ENCODE measurements at regions not wholly inside any gene's neighbourhood (a gene's known extent, or its start where the extent isn't known, plus 50 kb on each side); places are given as distances from the start of the nearest gene placed in this dataset.

- DNase-seq (ENCODE audit: low spot score in 2 of 2) = no peak
- no peaks in the 10 kb centered on the region for H3K9me3 ChIP-seq
- no peak for TF ChIP-seq EP300 (IDR thresholded peaks at IDR 0.05)
- no peak for TF ChIP-seq POLR2A (IDR thresholded peaks at IDR 0.05)
- TF ChIP-seq CTCF (IDR thresholded peaks at IDR 0.05) = no peak
- no peak for TF ChIP-seq POLR2AphosphoS5 (IDR thresholded peaks at IDR 0.05)
- H3K4me1 ChIP-seq = no peaks in the 10 kb centered on the region
- H3K27me3 ChIP-seq = no peaks in the 10 kb centered on the region
- H3K36me3 ChIP-seq = no peaks in the 10 kb centered on the region
- H3K27ac ChIP-seq = no peak overlapping the region
- no peak overlapping the region for H3K4me3 ChIP-seq
Observed at GRCh38 chr1:118828038-118828437, 160.1 kb downstream of the TBX15 start.

- DNase-seq (ENCODE audit: low spot score in 2 of 2) = no peak
Observed at GRCh38 chr1:118827636-118828035, 160.5 kb downstream of the TBX15 start.

DNA sequence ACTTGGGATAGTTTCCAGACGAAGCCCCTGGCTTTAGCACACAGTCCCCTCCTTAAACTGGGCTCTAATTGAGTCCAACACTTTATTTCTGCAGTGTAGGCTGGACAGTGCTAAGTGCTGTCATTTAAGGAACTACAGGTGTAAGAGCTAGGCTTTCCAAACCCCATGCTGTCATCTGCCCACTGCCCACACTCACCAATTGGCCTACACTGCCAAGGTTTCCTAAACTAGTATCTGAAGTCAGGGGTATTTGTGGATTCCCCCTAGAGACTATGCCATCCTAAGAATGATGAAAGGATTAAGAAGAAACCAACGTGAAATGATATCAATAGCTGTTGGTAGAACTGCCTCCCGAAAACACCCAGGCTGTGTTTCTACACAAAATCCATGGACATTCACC, 160.9 kb downstream of the TBX15 start:
- no peaks in the 10 kb centered on the region for H3K27me3 ChIP-seq
- no peak for DNase-seq (ENCODE audit: low spot score in 2 of 2)
- no peaks in the 10 kb centered on the region for H3K4me1 ChIP-seq
- H3K9me3 ChIP-seq = no peaks in the 10 kb centered on the region
- 74% methylated on average over 3 of the region's 3 CpGs for WGBS
- H3K4me3 ChIP-seq = no peak overlapping the region
- H3K36me3 ChIP-seq = no peaks in the 10 kb centered on the region
- H3K27ac ChIP-seq = no peak overlapping the region
- TF ChIP-seq POLR2AphosphoS5 (IDR thresholded peaks at IDR 0.05) (no peak), EP300 (IDR thresholded peaks at IDR 0.05) (no peak), CTCF (IDR thresholded peaks at IDR 0.05) (no peak), POLR2A (IDR thresholded peaks at IDR 0.05) (no peak)

More at GRCh38 chr1:118827636-118828035, 160.5 kb downstream of the TBX15 start:
- no peak for TF ChIP-seq CTCF (IDR thresholded peaks at IDR 0.05)
- no peak for TF ChIP-seq POLR2A (IDR thresholded peaks at IDR 0.05)
- no peak for TF ChIP-seq POLR2AphosphoS5 (IDR thresholded peaks at IDR 0.05)
- no peak for TF ChIP-seq EP300 (IDR thresholded peaks at IDR 0.05)
- no peaks in the 10 kb centered on the region for H3K4me1 ChIP-seq
- 55% methylated on average over 1 of the region's 1 CpG for WGBS
- H3K4me3 ChIP-seq = no peak overlapping the region
- H3K36me3 ChIP-seq = no peaks in the 10 kb centered on the region
- no peak overlapping the region for H3K27ac ChIP-seq
- no peaks in the 10 kb centered on the region for H3K27me3 ChIP-seq
- no peaks in the 10 kb centered on the region for H3K9me3 ChIP-seq

- Histone ChIP-seq H3K27me3 (no peaks in the 10 kb centered on the region), H3K36me3 (no peaks in the 10 kb centered on the region), H3K4me3 (no peak overlapping the region), H3K27ac (no peak overlapping the region), H3K9me3 (no peaks in the 10 kb centered on the region), H3K4me1 (peaks cover 3% of the 10 kb centered on the region)
- TF ChIP-seq CTCF (IDR thresholded peaks at IDR 0.05) (no peak), POLR2A (IDR thresholded peaks at IDR 0.05) (no peak), POLR2AphosphoS5 (IDR thresholded peaks at IDR 0.05) (no peak), EP300 (IDR thresholded peaks at IDR 0.05) (no peak)
- DNase-seq (ENCODE audit: low spot score in 2 of 2) = no peak
- WGBS = 64% methylated on average over 3 of the region's 3 CpGs
Observed at GRCh38 chr1:118826669-118827068, 161.5 kb downstream of the TBX15 start.

DNA sequence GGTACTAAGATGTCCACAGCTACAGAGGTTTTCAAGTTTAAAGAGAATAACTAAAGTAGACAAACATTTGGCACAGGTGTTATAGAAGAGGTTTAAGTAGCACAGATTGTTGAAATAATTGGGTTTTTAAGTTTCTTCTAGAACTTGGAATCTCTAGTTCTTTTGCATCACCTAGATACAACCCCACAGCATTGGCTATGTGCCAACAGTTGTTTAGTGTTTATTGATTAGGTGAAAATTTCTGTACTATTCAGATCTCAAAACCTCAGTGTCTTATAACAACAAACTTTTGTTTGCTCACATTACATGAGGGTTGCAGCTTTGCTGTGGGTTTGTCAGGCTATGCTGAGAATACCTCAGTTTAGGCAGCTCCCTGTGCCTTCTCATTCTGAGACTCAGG, 162.5 kb downstream of the TBX15 start:
- Histone ChIP-seq H3K4me1 (peaks cover 3% of the 10 kb centered on the region), H3K4me3 (no peak overlapping the region), H3K36me3 (no peaks in the 10 kb centered on the region), H3K9me3 (no peaks in the 10 kb centered on the region), H3K27ac (no peak overlapping the region), H3K27me3 (no peaks in the 10 kb centered on the region)
- TF ChIP-seq EP300 (IDR thresholded peaks at IDR 0.05) = no peak
- TF ChIP-seq POLR2A (IDR thresholded peaks at IDR 0.05) = no peak
- no peak for TF ChIP-seq POLR2AphosphoS5 (IDR thresholded peaks at IDR 0.05)
- TF ChIP-seq CTCF (IDR thresholded peaks at IDR 0.05) = no peak
- DNase-seq (ENCODE audit: low spot score in 2 of 2) = no peak
